Stimulated activated naive CD8-positive, alpha-beta T cell treated with anti-CD3 and anti-CD28 coated beads, Interleukin-15, Interleukin-2, amounts not matched to agents 100 ng/mL and 50 ng/mL, for 24 hours (primary cell): ENCODE measurements at regions not wholly inside any gene's neighbourhood (a gene's known extent, or its start where the extent isn't known, plus 50 kb on each side); places are given as distances from the start of the nearest gene placed in this dataset.
"Not testable (repeated sequence)": the region's sequence is repeated elsewhere in the genome, so short reads cannot be mapped to it uniquely, and the experiment has no call there.

Experiments
- H3K27ac Mint-ChIP-seq: one replicate; pipeline ENCODE4 v1.8.0; 2021; ENCODE audit warnings: mild to moderate bottlenecking, mixed read lengths
- H3K27me3 Mint-ChIP-seq: one replicate; pipeline ENCODE4 v1.8.0; 2021; ENCODE audit warnings: mixed read lengths
- H3K36me3 Mint-ChIP-seq: one replicate; pipeline ENCODE4 v1.8.0; 2021; ENCODE audit warnings: low read depth, mixed read lengths
- H3K4me1 Mint-ChIP-seq: one replicate; pipeline ENCODE4 v1.8.0; 2021; ENCODE audit warnings: low read depth, mixed read lengths
- H3K4me3 Mint-ChIP-seq: one replicate; pipeline ENCODE4 v1.8.0; 2021; ENCODE audit warnings: mild to moderate bottlenecking, mixed read lengths
- H3K9me3 Mint-ChIP-seq: one replicate; pipeline ENCODE4 v1.8.0; 2021; ENCODE audit warnings: mixed read lengths

- Mint-ChIP-seq H3K9me3 (peaks cover 10% of the 10 kb centered on the region), H3K27ac (no peak overlapping the region), H3K27me3 (no peaks in the 10 kb centered on the region), H3K4me1 (no peaks in the 10 kb centered on the region), H3K4me3 (no peak overlapping the region), H3K36me3 (no peaks in the 10 kb centered on the region)
These were observed 58.1 kb downstream of the ATXN7L3B start for GRCh38 chr12:74595696-74596095.

DNA sequence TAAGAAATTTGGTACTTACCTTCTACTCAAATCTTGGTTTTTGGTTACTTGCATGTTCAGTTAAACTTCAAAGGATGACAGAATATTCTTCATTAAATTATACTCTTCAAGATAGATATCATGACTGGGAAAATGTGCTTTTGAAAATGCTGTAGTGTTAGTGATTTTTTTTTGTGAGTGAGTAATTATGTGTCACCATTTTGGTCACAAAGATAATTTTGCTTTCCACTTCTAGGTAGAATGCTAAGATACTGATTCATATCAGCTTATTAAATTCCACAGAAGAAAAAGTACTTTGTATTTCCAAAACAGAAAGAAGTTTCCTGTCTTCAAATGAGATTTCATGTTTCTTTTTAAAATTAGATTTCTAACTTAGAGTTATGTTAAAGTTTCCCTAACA, 61.2 kb downstream of the ATXN7L3B start:
- H3K27ac Mint-ChIP-seq = no peak overlapping the region
- no peaks in the 10 kb centered on the region for H3K36me3 Mint-ChIP-seq
- no peak overlapping the region for H3K4me3 Mint-ChIP-seq
- peaks cover 13% of the 10 kb centered on the region for H3K9me3 Mint-ChIP-seq
- no peaks in the 10 kb centered on the region for H3K27me3 Mint-ChIP-seq
- H3K4me1 Mint-ChIP-seq = no peaks in the 10 kb centered on the region

DNA sequence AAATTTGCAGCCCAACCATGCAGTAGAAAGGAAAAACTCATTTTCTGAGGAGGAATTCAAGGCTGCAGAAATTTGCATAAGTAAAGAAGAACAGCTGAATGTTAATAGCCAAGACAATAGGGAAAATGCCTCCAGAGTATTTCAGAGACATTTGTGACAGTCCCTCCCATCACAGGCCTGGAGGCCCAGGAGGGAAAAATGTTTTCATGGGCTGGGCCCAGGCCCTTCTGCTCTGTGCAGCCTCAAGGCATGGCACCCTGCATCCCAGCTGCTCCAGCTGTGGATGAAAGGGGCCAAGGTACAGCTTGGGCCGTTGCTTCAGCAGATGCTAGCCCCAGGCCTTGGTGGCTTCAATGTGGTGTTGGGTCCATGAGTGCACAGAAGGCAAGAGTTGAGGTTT, 62.3 kb downstream of the ATXN7L3B start:
- H3K4me3 Mint-ChIP-seq = no peak overlapping the region
- H3K36me3 Mint-ChIP-seq = no peaks in the 10 kb centered on the region
- H3K27ac Mint-ChIP-seq = no peak overlapping the region
- no peaks in the 10 kb centered on the region for H3K4me1 Mint-ChIP-seq
- H3K27me3 Mint-ChIP-seq = no peaks in the 10 kb centered on the region
- H3K9me3 Mint-ChIP-seq = peaks cover 13% of the 10 kb centered on the region

- not testable (repeated sequence) for H3K4me1 Mint-ChIP-seq, H3K36me3 Mint-ChIP-seq, H3K4me3 Mint-ChIP-seq, H3K27me3 Mint-ChIP-seq, H3K27ac Mint-ChIP-seq
- H3K9me3 Mint-ChIP-seq = peaks cover 13% of the 10 kb centered on the region
These were observed 63.2 kb downstream of the ATXN7L3B start for GRCh38 chr12:74600817-74601216.

- Mint-ChIP-seq H3K36me3 (no peaks in the 10 kb centered on the region), H3K27ac (no peak overlapping the region), H3K4me1 (no peaks in the 10 kb centered on the region), H3K9me3 (peaks cover 13% of the 10 kb centered on the region), H3K27me3 (no peaks in the 10 kb centered on the region), H3K4me3 (no peak overlapping the region)
These were observed 65.4 kb downstream of the ATXN7L3B start for GRCh38 chr12:74602881-74603672.

GRCh38 chr12:74608231-74608775, 70.7 kb downstream of the ATXN7L3B start:
- no peaks in the 10 kb centered on the region for H3K36me3 Mint-ChIP-seq
- no peak overlapping the region for H3K4me3 Mint-ChIP-seq
- no peaks in the 10 kb centered on the region for H3K27me3 Mint-ChIP-seq
- no peaks in the 10 kb centered on the region for H3K4me1 Mint-ChIP-seq
- H3K9me3 Mint-ChIP-seq = no peaks in the 10 kb centered on the region
- no peak overlapping the region for H3K27ac Mint-ChIP-seq

GRCh38 chr12:74610711-74611110, 73.1 kb downstream of the ATXN7L3B start:
- Mint-ChIP-seq H3K4me1 (no peaks in the 10 kb centered on the region), H3K4me3 (no peak overlapping the region), H3K27me3 (no peaks in the 10 kb centered on the region), H3K9me3 (no peaks in the 10 kb centered on the region), H3K27ac (no peak overlapping the region), H3K36me3 (no peaks in the 10 kb centered on the region)

DNA sequence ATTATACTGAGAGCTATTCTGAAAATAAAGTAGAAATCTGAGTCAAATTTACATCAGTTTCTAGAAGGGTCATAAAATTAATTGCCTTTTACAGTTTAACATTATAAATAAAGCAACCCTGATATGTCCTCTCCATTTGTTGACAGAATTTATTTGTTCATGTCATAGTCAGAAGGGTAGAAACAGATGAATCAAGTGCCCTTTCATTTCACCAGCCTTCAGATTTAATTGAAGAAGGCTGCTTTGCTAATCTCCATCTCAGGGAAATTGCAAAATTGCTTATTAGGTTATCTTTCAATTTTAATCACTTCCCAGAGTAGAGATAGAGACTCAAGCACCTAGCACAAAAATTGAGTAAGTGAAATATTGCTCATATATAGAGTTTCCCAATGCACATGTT, 76.8 kb downstream of the ATXN7L3B start:
- Mint-ChIP-seq H3K9me3 (no peaks in the 10 kb centered on the region), H3K27ac (no peak overlapping the region), H3K4me3 (no peak overlapping the region), H3K27me3 (no peaks in the 10 kb centered on the region), H3K4me1 (no peaks in the 10 kb centered on the region), H3K36me3 (no peaks in the 10 kb centered on the region)

GRCh38 chr12:74619084-74619483, 81.4 kb downstream of the ATXN7L3B start:
- no peaks in the 10 kb centered on the region for H3K4me1 Mint-ChIP-seq
- no peak overlapping the region for H3K27ac Mint-ChIP-seq
- H3K9me3 Mint-ChIP-seq = no peaks in the 10 kb centered on the region
- no peaks in the 10 kb centered on the region for H3K36me3 Mint-ChIP-seq
- H3K4me3 Mint-ChIP-seq = no peak overlapping the region
- H3K27me3 Mint-ChIP-seq = no peaks in the 10 kb centered on the region

DNA sequence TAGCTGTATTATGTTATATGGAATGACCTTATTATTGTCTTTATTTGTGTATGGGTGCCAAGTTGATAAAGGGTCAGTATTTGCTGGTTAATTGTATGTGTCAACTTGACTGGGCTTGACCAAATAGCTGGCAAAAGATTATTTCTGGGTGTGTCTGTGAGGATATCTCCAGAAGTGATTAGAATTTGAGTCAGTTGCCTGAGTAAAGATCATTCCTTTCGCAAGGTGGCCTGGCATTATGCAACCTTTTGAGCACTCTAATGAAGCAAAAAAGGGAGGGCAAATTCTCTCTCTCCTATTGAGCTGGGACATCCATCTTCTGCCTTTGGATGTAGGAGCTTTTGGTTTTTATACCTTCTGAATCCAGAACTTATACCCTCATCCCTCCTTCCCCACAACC, 82.2 kb downstream of the ATXN7L3B start:
- Mint-ChIP-seq H3K27ac (no peak overlapping the region), H3K4me1 (no peaks in the 10 kb centered on the region), H3K36me3 (no peaks in the 10 kb centered on the region), H3K9me3 (no peaks in the 10 kb centered on the region), H3K27me3 (no peaks in the 10 kb centered on the region), H3K4me3 (no peak overlapping the region)

GRCh38 chr12:74620921-74621320, 83.3 kb downstream of the ATXN7L3B start:
- Mint-ChIP-seq H3K4me1 (no peaks in the 10 kb centered on the region), H3K4me3 (no peak overlapping the region), H3K36me3 (no peaks in the 10 kb centered on the region), H3K9me3 (no peaks in the 10 kb centered on the region), H3K27ac (no peak overlapping the region), H3K27me3 (no peaks in the 10 kb centered on the region)

GRCh38 chr12:74624201-74624600, 86.6 kb downstream of the ATXN7L3B start:
- Mint-ChIP-seq H3K27ac (no peak overlapping the region), H3K9me3 (peaks cover 4% of the 10 kb centered on the region), H3K27me3 (no peaks in the 10 kb centered on the region), H3K4me1 (no peaks in the 10 kb centered on the region), H3K4me3 (no peak overlapping the region), H3K36me3 (no peaks in the 10 kb centered on the region)

GRCh38 chr12:74626397-74626796, 88.8 kb downstream of the ATXN7L3B start:
- Mint-ChIP-seq H3K27ac (no peak overlapping the region), H3K4me3 (no peak overlapping the region), H3K27me3 (no peaks in the 10 kb centered on the region), H3K4me1 (no peaks in the 10 kb centered on the region), H3K9me3 (peaks cover 4% of the 10 kb centered on the region), H3K36me3 (no peaks in the 10 kb centered on the region)

DNA sequence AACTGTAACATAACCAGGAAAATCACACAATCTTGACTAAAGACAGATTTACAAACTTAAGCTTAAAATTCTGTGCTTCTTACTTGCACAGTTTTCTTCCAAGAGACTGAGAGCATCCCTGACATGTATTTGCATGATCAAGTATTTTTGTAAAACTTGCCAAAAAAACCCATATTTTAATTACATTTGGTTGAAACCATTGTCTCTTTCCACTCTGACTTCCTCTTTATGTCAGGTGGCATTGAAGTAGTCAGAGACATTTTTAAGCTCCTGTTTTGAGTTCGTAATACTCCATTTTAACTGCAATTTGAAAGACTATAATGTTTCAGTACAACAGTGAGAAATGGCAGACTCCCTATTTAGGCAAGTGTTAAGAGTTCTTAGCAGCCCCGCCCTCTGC, 103.6 kb downstream of the ATXN7L3B start:
- H3K9me3 Mint-ChIP-seq = no peaks in the 10 kb centered on the region
- no peak overlapping the region for H3K27ac Mint-ChIP-seq
- no peaks in the 10 kb centered on the region for H3K4me1 Mint-ChIP-seq
- no peak overlapping the region for H3K4me3 Mint-ChIP-seq
- H3K36me3 Mint-ChIP-seq = no peaks in the 10 kb centered on the region
- no peaks in the 10 kb centered on the region for H3K27me3 Mint-ChIP-seq

- Mint-ChIP-seq H3K4me1 (no peaks in the 10 kb centered on the region), H3K36me3 (no peaks in the 10 kb centered on the region), H3K27me3 (no peaks in the 10 kb centered on the region), H3K4me3 (no peak overlapping the region), H3K27ac (no peak overlapping the region), H3K9me3 (no peaks in the 10 kb centered on the region)
These were observed 104.1 kb downstream of the ATXN7L3B start for GRCh38 chr12:74641694-74642093.

- Mint-ChIP-seq H3K27me3 (no peaks in the 10 kb centered on the region), H3K4me1 (no peaks in the 10 kb centered on the region), H3K36me3 (no peaks in the 10 kb centered on the region), H3K4me3 (no peak overlapping the region), H3K9me3 (no peaks in the 10 kb centered on the region), H3K27ac (no peak overlapping the region)
These were observed 107.0 kb downstream of the ATXN7L3B start for GRCh38 chr12:74644681-74645080.
